Epithelial cell of proximal tubule (primary cell): ENCODE measurements at regions not wholly inside any gene's neighbourhood (a gene's known extent, or its start where the extent isn't known, plus 50 kb on each side); places are given as distances from the start of the nearest gene placed in this dataset.

Source experiments
- DNase-seq: peaks from one replicate; pipeline ENCODE4 v3.0.0-alpha.2; 2011; ENCODE audit warnings: low read depth
- H3K4me3 ChIP-seq: 2 replicates; pipeline ENCODE4 v1.5.1; 2011; ENCODE audit warnings: low read depth, mild to moderate bottlenecking, low read length
- CTCF ChIP-seq: conservative IDR thresholded peaks from 2 replicates; pipeline ENCODE4 v1.5.1; 2012; ENCODE audit warnings: low read depth, mild to moderate bottlenecking, low read length

- TF ChIP-seq CTCF, result no peak
- H3K4me3 ChIP-seq, result no peak overlapping the region
- no peak for DNase-seq
These were observed 577.9 kb downstream of the C6orf118 start for GRCh38 chr6:164731539-164731938.

- DNase-seq, result no peak
- no peak for TF ChIP-seq CTCF
- no peak overlapping the region for H3K4me3 ChIP-seq
These were observed 587.9 kb downstream of the C6orf118 start for GRCh38 chr6:164721460-164721859.

GRCh38 chr6:164700497-164700896 lies 608.9 kb downstream of the C6orf118 start:
- no peak for DNase-seq
- TF ChIP-seq CTCF, result no peak
- no peak overlapping the region for H3K4me3 ChIP-seq

- TF ChIP-seq CTCF, result no peak
- DNase-seq, result no peak
These were observed 613.5 kb downstream of the C6orf118 start for GRCh38 chr6:164695896-164696295.

GRCh38 chr6:164694386-164694785 lies 615.0 kb downstream of the C6orf118 start:
- TF ChIP-seq CTCF, result no peak
- no peak for DNase-seq

More at GRCh38 chr6:164695896-164696295, 613.5 kb downstream of the C6orf118 start:
- no peak overlapping the region for H3K4me3 ChIP-seq

GRCh38 chr6:164693944-164694343 lies 615.5 kb downstream of the C6orf118 start:
- H3K4me3 ChIP-seq, result no peak overlapping the region
- TF ChIP-seq CTCF, result no peak
- no peak for DNase-seq

More at GRCh38 chr6:164694386-164694785, 615.0 kb downstream of the C6orf118 start:
- no peak overlapping the region for H3K4me3 ChIP-seq

GRCh38 chr6:164692772-164693510 lies 616.5 kb downstream of the C6orf118 start:
- TF ChIP-seq CTCF, result no peak
- DNase-seq, result no peak
- H3K4me3 ChIP-seq, result no peak overlapping the region
